Smooth muscle cell (in vitro differentiated cells): ENCODE measurements at regions not wholly inside any gene's neighbourhood (a gene's known extent, or its start where the extent isn't known, plus 50 kb on each side); places are given as distances from the start of the nearest gene placed in this dataset.
A peak's percentile ranks its signal among the peaks of the same experiment; 100 is the strongest.

ENCODE experiments used
- DNase-seq: peaks from one replicate; lab custom pipeline; 2025; ENCODE audit not compliant: unreplicated experiment; lab: John Stamatoyannopoulos, UW
- H2AFZ ChIP-seq: fragments of 200-600 bp; sonication (generic); 2 replicates; pipeline ENCODE4 v1.6.0; 2016; ENCODE audit warnings: antibody characterized with exemption, low read depth, mild to moderate bottlenecking
- H3F3A ChIP-seq: fragments of 200-600 bp; sonication (generic); 2 replicates; pipeline ENCODE4 v1.6.0; 2017; ENCODE audit warnings: antibody characterized with exemption, low read depth
- H3K27ac ChIP-seq: fragments of 200-600 bp; sonication (generic); 2 replicates; pipeline ENCODE4 v1.5.1; 2016; ENCODE audit warnings: low read depth, mild to moderate bottlenecking
- H3K27me3 ChIP-seq: fragments of 200-600 bp; sonication (generic); 2 replicates; pipeline ENCODE4 v1.6.1; 2016; ENCODE audit warnings: low read depth, mild to moderate bottlenecking
- H3K36me3 ChIP-seq: fragments of 200-600 bp; sonication (generic); 2 replicates; pipeline ENCODE4 v1.5.1; 2016; ENCODE audit warnings: low read depth
- H3K4me1 ChIP-seq: fragments of 200-600 bp; sonication (generic); 2 replicates; pipeline ENCODE4 v1.5.1; 2016; ENCODE audit warnings: low read depth
- H3K4me2 ChIP-seq: fragments of 200-600 bp; sonication (generic); 2 replicates; pipeline ENCODE4 v1.6.0; 2016; ENCODE audit warnings: mild to moderate bottlenecking
- H3K4me3 ChIP-seq: fragments of 200-600 bp; sonication (generic); 2 replicates; pipeline ENCODE4 v1.5.1; 2016; ENCODE audit warnings: mild to moderate bottlenecking
- H3K79me2 ChIP-seq: fragments of 200-600 bp; sonication (generic); 2 replicates; pipeline ENCODE4 v1.6.0; 2016; ENCODE audit warnings: low read depth, mild to moderate bottlenecking
- H3K9ac ChIP-seq: fragments of 200-600 bp; sonication (generic); 2 replicates; pipeline ENCODE4 v1.6.0; 2016; ENCODE audit warnings: low read depth
- H3K9me3 ChIP-seq: fragments of 200-600 bp; sonication (generic); replicated peaks from 2 replicates; pipeline ENCODE4 v1.5.1; 2016; ENCODE audit warnings: low read depth
- H4K20me1 ChIP-seq: fragments of 200-600 bp; sonication (generic); 2 replicates; pipeline ENCODE4 v1.6.0; 2016; ENCODE audit warnings: low read depth
- WGBS: methylation state at CpG from one replicate; pipeline ENCODE4 v1.1.7; 2016; ENCODE audit warnings: low lambda C conversion rate; 5-methylcytosine and 5-hydroxymethylcytosine counted together
- TF ChIP-seq, protein P1 (sequence below): fragments of 200-600 bp; sonication (generic); IDR thresholded peaks from 2 replicates; pipeline ENCODE4 v1.5.1; 2017; ENCODE audit warnings: borderline replicate concordance, mild to moderate bottlenecking, antibody characterized with exemption; ENCODE audit not compliant: insufficient read depth, poor library complexity, severe bottlenecking

DNA sequence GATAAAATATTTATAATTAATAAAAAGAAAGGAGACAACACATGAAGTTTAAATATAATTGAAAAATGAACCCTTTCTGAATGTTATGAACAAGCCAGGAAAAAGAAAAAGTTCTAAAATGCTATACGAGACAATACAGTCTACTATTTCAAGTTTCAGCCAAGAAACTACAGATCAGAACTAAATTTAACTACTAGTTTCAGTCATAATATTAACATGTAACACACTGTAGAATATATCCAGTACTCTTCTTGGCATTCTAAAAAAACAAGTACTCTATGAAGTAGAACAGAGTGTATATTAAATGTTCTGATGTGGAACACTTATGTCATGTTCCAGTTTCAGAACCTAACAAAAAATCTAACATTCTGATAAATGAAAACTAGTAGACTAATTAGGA, 679.7 kb downstream of the FAT4 start:
- Histone ChIP-seq H4K20me1 (no peaks in the 10 kb centered on the region), H3K36me3 (no peaks in the 10 kb centered on the region), H3K9ac (no peak overlapping the region), H3K4me1 (no peaks in the 10 kb centered on the region), H2AFZ (no peak overlapping the region), H3K27ac (no peak overlapping the region), H3K4me2 (peak overlapping the region; percentile 75), H3K9me3 (no peaks in the 10 kb centered on the region), H3K4me3 (peak overlapping the region; percentile 9), H3K79me2 (no peaks in the 10 kb centered on the region), H3K27me3 (peaks cover 13% of the 10 kb centered on the region), H3F3A (no peaks in the 10 kb centered on the region)
- 85% methylated on average over 1 of the region's 1 CpG for whole genome bisulfite sequencing
- TF ChIP-seq, protein P1, sequence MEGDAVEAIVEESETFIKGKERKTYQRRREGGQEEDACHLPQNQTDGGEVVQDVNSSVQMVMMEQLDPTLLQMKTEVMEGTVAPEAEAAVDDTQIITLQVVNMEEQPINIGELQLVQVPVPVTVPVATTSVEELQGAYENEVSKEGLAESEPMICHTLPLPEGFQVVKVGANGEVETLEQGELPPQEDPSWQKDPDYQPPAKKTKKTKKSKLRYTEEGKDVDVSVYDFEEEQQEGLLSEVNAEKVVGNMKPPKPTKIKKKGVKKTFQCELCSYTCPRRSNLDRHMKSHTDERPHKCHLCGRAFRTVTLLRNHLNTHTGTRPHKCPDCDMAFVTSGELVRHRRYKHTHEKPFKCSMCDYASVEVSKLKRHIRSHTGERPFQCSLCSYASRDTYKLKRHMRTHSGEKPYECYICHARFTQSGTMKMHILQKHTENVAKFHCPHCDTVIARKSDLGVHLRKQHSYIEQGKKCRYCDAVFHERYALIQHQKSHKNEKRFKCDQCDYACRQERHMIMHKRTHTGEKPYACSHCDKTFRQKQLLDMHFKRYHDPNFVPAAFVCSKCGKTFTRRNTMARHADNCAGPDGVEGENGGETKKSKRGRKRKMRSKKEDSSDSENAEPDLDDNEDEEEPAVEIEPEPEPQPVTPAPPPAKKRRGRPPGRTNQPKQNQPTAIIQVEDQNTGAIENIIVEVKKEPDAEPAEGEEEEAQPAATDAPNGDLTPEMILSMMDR: no peak
- no peak for DNase-seq

DNA sequence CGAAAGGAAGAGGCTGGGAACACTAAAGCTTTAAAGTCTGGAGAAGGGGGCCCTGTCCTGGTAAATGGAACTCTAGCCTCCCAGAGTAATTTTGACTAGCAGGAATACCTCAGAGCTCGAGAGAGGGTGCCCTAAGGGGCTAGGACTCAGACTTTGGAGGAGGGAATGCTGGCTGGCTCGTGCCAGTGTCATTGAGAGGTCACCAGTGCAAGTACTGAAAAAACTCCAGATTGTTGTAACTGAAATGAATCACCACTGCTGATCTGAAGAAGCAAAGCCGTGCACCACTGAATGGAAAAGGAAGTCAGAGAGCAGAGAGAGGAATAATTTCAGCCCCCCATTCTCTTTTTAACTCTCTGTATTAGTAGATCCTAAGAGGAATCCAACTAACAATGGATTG, 690.2 kb downstream of the FAT4 start:
- Histone ChIP-seq H3K4me1 (no peaks in the 10 kb centered on the region), H3K9me3 (no peaks in the 10 kb centered on the region), H3K36me3 (no peaks in the 10 kb centered on the region), H3F3A (peaks cover 5% of the 10 kb centered on the region), H3K27ac (no peak overlapping the region), H3K4me2 (no peak overlapping the region), H3K4me3 (no peak overlapping the region), H3K27me3 (no peaks in the 10 kb centered on the region), H2AFZ (peak overlapping the region; percentile 82), H3K9ac (no peak overlapping the region), H3K79me2 (no peaks in the 10 kb centered on the region), H4K20me1 (no peaks in the 10 kb centered on the region)
- no peak for DNase-seq
- TF ChIP-seq, protein P1: no peak
- 27% methylated on average over 4 of the region's 4 CpGs for WGBS

DNA sequence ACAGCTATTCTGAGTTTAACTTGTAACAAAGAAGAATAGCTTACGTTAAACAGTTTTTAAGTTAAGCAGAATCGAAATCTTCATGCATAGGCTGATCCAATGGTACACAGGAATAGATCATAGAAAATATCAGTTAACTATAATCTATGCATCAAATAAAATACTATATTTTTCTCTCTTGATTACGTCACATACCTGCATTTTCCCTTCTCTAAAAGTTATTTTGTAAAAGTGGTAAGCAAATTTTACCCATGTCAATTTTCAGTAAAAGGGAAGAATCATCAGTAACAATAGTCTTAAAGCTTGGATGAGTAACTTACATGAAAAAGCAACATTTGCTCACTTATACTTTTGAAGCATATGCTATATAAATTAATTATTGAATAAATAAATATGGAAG, 692.4 kb downstream of the FAT4 start:
- Histone ChIP-seq H3K4me1 (no peaks in the 10 kb centered on the region), H3K9ac (no peak overlapping the region), H3K4me3 (no peak overlapping the region), H3K9me3 (peaks cover 9% of the 10 kb centered on the region), H3K79me2 (no peaks in the 10 kb centered on the region), H3K36me3 (no peaks in the 10 kb centered on the region), H3K27ac (no peak overlapping the region), H3K27me3 (no peaks in the 10 kb centered on the region), H3F3A (peaks cover 5% of the 10 kb centered on the region), H3K4me2 (no peak overlapping the region), H2AFZ (no peak overlapping the region), H4K20me1 (no peaks in the 10 kb centered on the region)
- TF ChIP-seq, protein P1: no peak
- DNase-seq: no peak
- 90% methylated on average over 3 of the region's 3 CpGs for WGBS

DNA sequence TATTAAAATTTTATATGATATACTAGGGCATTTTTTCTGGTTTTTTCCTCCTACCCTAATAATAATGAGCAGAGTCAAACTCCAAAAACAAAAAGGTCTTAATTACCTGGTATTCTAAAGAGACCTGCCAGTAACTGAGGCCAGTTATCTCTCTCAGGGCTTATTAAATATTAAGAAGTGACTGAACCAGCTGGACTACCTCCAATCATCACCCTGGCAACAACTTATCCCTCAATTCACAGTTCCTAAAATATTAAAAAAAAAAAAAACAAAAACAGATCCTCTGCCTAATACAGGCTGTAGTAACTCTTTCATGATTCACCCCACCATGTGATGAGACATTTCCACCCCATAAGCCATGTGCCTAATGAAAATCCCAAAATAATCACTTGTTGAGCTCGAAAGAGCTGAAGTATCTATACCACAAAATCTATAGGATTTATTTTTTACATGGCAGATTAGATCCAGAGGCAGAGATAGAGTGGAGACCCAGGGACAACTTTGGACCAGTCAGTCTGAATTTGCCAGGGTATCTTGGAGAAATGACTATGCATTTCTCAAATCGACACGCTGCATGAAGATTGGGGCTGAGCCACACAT, 698.0 kb downstream of the FAT4 start:
- 46% methylated on average over 3 of the region's 3 CpGs for WGBS
- TF ChIP-seq, protein P1: no peak

More for the DNA sequence above, 698.0 kb downstream of the FAT4 start:
- Histone ChIP-seq H3K4me2 (no peak overlapping the region), H3K79me2 (no peaks in the 10 kb centered on the region), H3F3A (no peaks in the 10 kb centered on the region), H3K27ac (no peak overlapping the region), H3K4me1 (no peaks in the 10 kb centered on the region), H2AFZ (no peak overlapping the region), H3K36me3 (no peaks in the 10 kb centered on the region), H4K20me1 (no peaks in the 10 kb centered on the region), H3K4me3 (no peak overlapping the region), H3K9me3 (peaks cover 9% of the 10 kb centered on the region), H3K27me3 (no peaks in the 10 kb centered on the region), H3K9ac (no peak overlapping the region)
- no peak for DNase-seq
